Psoas muscle (tissue), 7 donors: ENCODE measurements at regions not wholly inside any gene's neighbourhood (a gene's known extent, or its start where the extent isn't known, plus 50 kb on each side); places are given as distances from the start of the nearest gene placed in this dataset.

Experiments used
- ATAC-seq, 4 donors: fragments of 200-7000 bp; cut with Tn5 transposase; one replicate each; pipeline ENCODE4 v1.9.1; 2020; ENCODE audit warnings: moderate library complexity in 3 of 4, mild to moderate bottlenecking in 2 of 4
- DNase-seq, 2 donors: peaks; one replicate each; pipeline ENCODE4 v3.0.0-alpha.2; 2020
- H3K27ac ChIP-seq: fragments of 200-600 bp; one replicate; pipeline ENCODE4 v1.8.0; 2022
- H3K27me3 ChIP-seq, 3 donors: fragments of 200-600 bp in 1 of 3; one replicate each; pipeline versions ENCODE4 v1.6.1 to v1.8.0; 2013 to 2022; ENCODE audit warnings: low read length in 2 of 3, mild to moderate bottlenecking in 2 of 3, moderate library complexity in 1 of 3; ENCODE audit not compliant: insufficient read depth in 3 of 3
- H3K36me3 ChIP-seq, 2 donors: fragments of 200-600 bp in 1 of 2; one replicate each; pipeline versions ENCODE4 v1.6.1 to v1.8.0; 2013 to 2022; ENCODE audit warnings: low read depth in 1 of 2, mild to moderate bottlenecking in 1 of 2, moderate library complexity in 1 of 2; ENCODE audit not compliant: insufficient read depth in 1 of 2
- H3K4me1 ChIP-seq: fragments of 200-600 bp; one replicate; pipeline ENCODE4 v1.8.0; 2022
- H3K4me3 ChIP-seq: fragments of 200-600 bp; one replicate; pipeline ENCODE4 v1.8.0; 2022; ENCODE audit warnings: mild to moderate bottlenecking
- H3K9me3 ChIP-seq: fragments of 200-600 bp; one replicate; pipeline ENCODE4 v1.8.0; 2022
- CTCF ChIP-seq: fragments of 200-600 bp; IDR thresholded peaks from one replicate; pipeline ENCODE4 v1.8.0; 2022; ENCODE audit warnings: antibody characterized with exemption
- WGBS, 3 donors: extraction: QIAGEN DNeasy Blood & Tissue Kit; methylation state at CpG; one replicate each; pipeline versions ENCODE4 v1.1.6 to v1.1.7; 2013; 5-methylcytosine and 5-hydroxymethylcytosine counted together
- intact Hi-C, 2 donors: fragments of 100-400 bp; cut with DNase I; formaldehyde crosslinking; loops; one replicate each; pipeline versions ENCODE4 v1.11.0 to v1.14.2; 2022
- donor health status: healthy with polysubstance abuse.
- donor health status: DM: no; HTN: no; CAD: no; lungs with moderate emphysema.
- donor health status: Bipolar disorder and iron deficiency.
- donor health status: healthy.
- donor health status: DM: yes; HTN: yes; CAD: no.
- donor health status: DM: no; HTN: no; CAD: no.
- donor health status: DM: yes; HTN: yes; CAD: no.

DNA sequence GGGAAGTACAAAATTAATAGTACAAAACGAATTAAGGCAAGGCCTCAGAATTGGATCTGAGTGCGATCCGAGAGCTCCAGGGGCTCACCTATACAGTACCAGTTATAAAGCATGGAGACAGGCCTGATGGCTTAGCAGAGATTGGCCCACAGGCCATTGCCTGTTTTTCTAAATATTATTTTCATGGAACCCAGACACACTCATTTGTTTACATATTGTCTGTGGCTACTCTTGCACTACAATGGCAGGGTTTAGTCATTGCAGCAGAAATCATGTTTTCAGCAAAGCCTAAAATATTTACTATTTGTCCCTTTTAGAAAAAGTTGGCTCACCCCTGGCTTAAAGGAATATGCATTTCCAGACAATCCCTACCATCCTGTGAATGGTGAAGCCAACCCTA is 578.9 kb downstream of the PLPP3 start:
- no peaks in the 10 kb centered on the region for H3K9me3 ChIP-seq
- DNase-seq = no peak
- intact Hi-C loops = no loop called here
- no peak overlapping the region for H3K4me3 ChIP-seq
- H3K4me1 ChIP-seq = no peaks in the 10 kb centered on the region
- WGBS, 3 donors = 96 to 98% (median 98%) methylated on average over 3 of the region's 3 CpGs
- no peak overlapping the region for H3K27ac ChIP-seq
- H3K27me3 ChIP-seq = no peaks in the 10 kb centered on the region
- no peak for TF ChIP-seq CTCF
- no peak for ATAC-seq
- H3K36me3 ChIP-seq = no peaks in the 10 kb centered on the region

DNA sequence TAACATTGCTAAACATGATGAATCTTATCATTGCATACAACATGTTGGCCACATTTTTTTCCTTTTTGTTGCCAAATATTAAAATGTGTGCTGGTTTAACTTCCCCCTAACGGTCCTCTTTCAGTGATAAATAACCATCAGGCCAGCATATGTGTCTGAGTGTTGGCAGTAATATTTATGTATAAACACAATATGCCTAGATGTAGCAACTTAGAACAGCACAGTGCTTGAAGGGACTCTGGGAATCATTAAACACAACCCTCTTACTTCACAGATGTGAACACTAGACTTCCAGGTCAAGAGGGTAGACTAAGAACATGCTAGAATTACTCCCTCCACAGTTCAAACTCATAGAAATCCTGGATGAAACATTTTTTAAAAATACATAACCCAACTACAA is 581.8 kb downstream of the PLPP3 start:
- H3K4me3 ChIP-seq = no peak overlapping the region
- no peaks in the 10 kb centered on the region for H3K9me3 ChIP-seq
- no peak overlapping the region for H3K27ac ChIP-seq
- H3K36me3 ChIP-seq = no peaks in the 10 kb centered on the region
- no peaks in the 10 kb centered on the region for H3K27me3 ChIP-seq
- no peak for TF ChIP-seq CTCF
- WGBS, 3 donors = 46 to 66% (median 64%) methylated on average over 1 of the region's 1 CpG
- intact Hi-C loops = no loop called here
- ATAC-seq (no peak), DNase-seq (no peak)
- H3K4me1 ChIP-seq = no peaks in the 10 kb centered on the region

DNA sequence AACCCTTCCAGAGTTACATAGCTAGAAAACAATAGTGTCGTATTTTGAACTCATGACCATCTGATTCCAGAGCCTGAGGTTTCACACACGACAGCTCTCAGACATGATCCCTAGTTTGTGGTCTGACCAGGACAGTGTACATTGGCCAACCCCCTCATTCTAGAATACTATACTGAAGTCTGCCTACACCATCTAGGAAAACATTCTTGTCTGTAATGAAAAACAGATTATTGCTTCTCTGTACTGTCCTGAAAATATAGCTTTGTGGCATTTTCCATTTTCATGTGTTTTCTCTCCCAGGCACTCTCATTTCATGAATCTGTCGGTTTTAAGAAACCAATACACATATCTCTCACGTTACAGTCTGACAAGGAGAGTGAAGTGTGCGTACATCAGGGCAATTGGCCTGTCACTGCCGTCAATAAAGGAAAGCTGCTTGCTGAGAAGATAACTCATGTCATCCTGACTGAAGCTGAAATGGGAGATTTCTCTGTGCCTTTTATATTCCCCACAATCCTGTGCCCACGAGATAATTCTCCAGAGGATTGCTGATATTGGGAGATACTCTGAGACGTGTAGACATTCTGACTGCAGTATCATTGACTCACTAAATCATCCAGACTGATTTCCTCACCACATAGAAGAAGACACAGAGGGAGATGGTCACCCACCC is 585.6 kb downstream of the PLPP3 start:
- Histone ChIP-seq H3K36me3 (no peaks in the 10 kb centered on the region), H3K4me3 (no peak overlapping the region), H3K9me3 (no peaks in the 10 kb centered on the region), H3K27me3 (no peaks in the 10 kb centered on the region), H3K27ac (no peak overlapping the region), H3K4me1 (no peaks in the 10 kb centered on the region)
- no peak for ATAC-seq
- DNase-seq = no peak
- no peak for TF ChIP-seq CTCF
- 77 to 84% (median 82%) methylated on average over 8 of the region's 8 CpGs for WGBS, 3 donors
- intact Hi-C loops = no loop called here

- Histone ChIP-seq H3K27ac (no peak overlapping the region), H3K4me1 (no peaks in the 10 kb centered on the region), H3K4me3 (no peak overlapping the region), H3K27me3 (no peaks in the 10 kb centered on the region), H3K36me3 (no peaks in the 10 kb centered on the region), H3K9me3 (no peaks in the 10 kb centered on the region)
- intact Hi-C loops = no loop called here
- ATAC-seq = no peak
- TF ChIP-seq CTCF = no peak
- 92 to 94% (median 94%) methylated on average over 3 of the region's 3 CpGs for WGBS, 3 donors
- DNase-seq = no peak
Observed at GRCh38 chr1:55990007-55990406, 589.4 kb downstream of the PLPP3 start.

DNA sequence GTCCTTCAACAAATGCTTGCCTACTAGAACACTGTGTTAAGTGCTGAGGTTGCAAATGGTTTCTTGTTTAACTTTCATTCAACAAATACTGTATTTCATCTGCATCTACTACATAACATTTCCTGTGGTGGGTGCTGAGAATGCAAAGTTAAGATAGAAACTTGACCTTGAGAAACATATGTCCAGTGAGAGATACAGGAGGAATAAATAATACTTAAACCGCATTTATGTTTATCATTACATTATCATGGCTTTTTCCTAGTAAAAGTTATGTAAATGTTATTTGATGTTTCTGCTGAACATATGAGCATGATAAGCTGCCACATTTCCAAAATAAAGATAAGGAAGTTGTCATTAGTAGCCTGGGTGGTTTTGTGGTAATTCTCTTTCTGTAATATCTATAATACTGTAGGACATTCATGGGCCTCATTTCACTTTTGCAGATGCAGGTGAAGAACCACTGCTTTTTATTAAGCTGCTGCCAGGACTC is 590.4 kb downstream of the PLPP3 start:
- Histone ChIP-seq H3K4me3 (no peak overlapping the region), H3K27me3 (no peaks in the 10 kb centered on the region), H3K27ac (no peak overlapping the region), H3K4me1 (no peaks in the 10 kb centered on the region), H3K36me3 (no peaks in the 10 kb centered on the region), H3K9me3 (no peaks in the 10 kb centered on the region)
- WGBS, 3 donors = 96 to 98% (median 97%) methylated on average over 1 of the region's 1 CpG
- no peak for DNase-seq
- no peak for TF ChIP-seq CTCF
- intact Hi-C loops = no loop called here
- ATAC-seq = no peak
